ENCODE measurements at regions not wholly inside any gene's neighbourhood (a gene's known extent, or its start where the extent isn't known, plus 50 kb on each side); places are given as distances from the start of the nearest gene placed in this dataset.

- DNase-seq: no peak
Measured at GRCh38 chr1:56340977-56341376, 238.4 kb downstream of the PLPP3 start.

GRCh38 chr1:56339786-56340465, 239.4 kb downstream of the PLPP3 start:
- no peak for DNase-seq

- no peak for DNase-seq
Measured at GRCh38 chr1:56339093-56339492, 240.3 kb downstream of the PLPP3 start.

- DNase-seq: no peak
Measured at GRCh38 chr1:56336982-56337381, 242.4 kb downstream of the PLPP3 start.

GRCh38 chr1:56335394-56335793, 244.0 kb downstream of the PLPP3 start:
- DNase-seq: no peak

- no peak for DNase-seq
Measured at GRCh38 chr1:56334047-56334446, 245.3 kb downstream of the PLPP3 start.

- DNase-seq: no peak
Measured at GRCh38 chr1:56333461-56333860, 245.9 kb downstream of the PLPP3 start.

- no peak for DNase-seq
Measured at GRCh38 chr1:56331892-56332567, 247.3 kb downstream of the PLPP3 start.

- DNase-seq: no peak
Measured at GRCh38 chr1:56331207-56331891, 248.0 kb downstream of the PLPP3 start.

- DNase-seq: no peak
Measured at GRCh38 chr1:56330391-56331026, 248.9 kb downstream of the PLPP3 start.

- DNase-seq: no peak
Measured at GRCh38 chr1:56329970-56330369, 249.4 kb downstream of the PLPP3 start.

- no peak for DNase-seq
Measured at GRCh38 chr1:56327195-56327594, 252.2 kb downstream of the PLPP3 start.

- no peak for DNase-seq
Measured at GRCh38 chr1:56326056-56326455, 253.3 kb downstream of the PLPP3 start.

- DNase-seq: no peak
Measured at GRCh38 chr1:56324504-56324903, 254.9 kb downstream of the PLPP3 start.

GRCh38 chr1:56322211-56322610, 257.2 kb downstream of the PLPP3 start:
- no peak for DNase-seq

- no peak for DNase-seq
Measured at GRCh38 chr1:56321150-56321490, 258.2 kb downstream of the PLPP3 start.

- no peak for DNase-seq
Measured at GRCh38 chr1:56320464-56321149, 258.8 kb downstream of the PLPP3 start.

GRCh38 chr1:56317722-56318121, 261.6 kb downstream of the PLPP3 start:
- no peak for DNase-seq

GRCh38 chr1:56315293-56315942, 263.9 kb downstream of the PLPP3 start:
- DNase-seq: no peak

GRCh38 chr1:56313560-56313959, 265.8 kb downstream of the PLPP3 start:
- DNase-seq: no peak

GRCh38 chr1:56311766-56312165, 267.6 kb downstream of the PLPP3 start:
- no peak for DNase-seq

GRCh38 chr1:56310945-56311344, 268.4 kb downstream of the PLPP3 start:
- DNase-seq: no peak

- DNase-seq: no peak
Measured at GRCh38 chr1:56309065-56309464, 270.3 kb downstream of the PLPP3 start.
